B cell (primary cell): ENCODE measurements at regions not wholly inside any gene's neighbourhood (a gene's known extent, or its start where the extent isn't known, plus 50 kb on each side); places are given as distances from the start of the nearest gene placed in this dataset.

ENCODE experiments used
- ATAC-seq: fragments of 200-7000 bp; cut with Tn5 transposase; one replicate; pipeline ENCODE4 v1.10.0; 2021; ENCODE audit warnings: low read depth, mild to moderate bottlenecking, moderate number of reproducible peaks, moderate library complexity
- CTCF ChIA-PET: fragments of 350-600 bp; sonication (Branson Sonifier 250); formaldehyde crosslinking; loops from one replicate; lab custom pipeline; 2021; ENCODE audit warnings: antibody characterized with exemption, inconsistent platforms; lab: Charles Lee
- POLR2A ChIA-PET: fragments of 350-600 bp; sonication (Branson Sonifier 250); formaldehyde crosslinking; loops from one replicate; lab custom pipeline; 2021; ENCODE audit warnings: antibody characterized with exemption; lab: Charles Lee
- DNase-seq: peaks from one replicate; pipeline ENCODE4 v3.0.0; 2013
- H2AFZ ChIP-seq: 2 replicates; pipeline ENCODE4 v1.6.1; 2012; ENCODE audit warnings: mild to moderate bottlenecking, low read depth, low read length; ENCODE audit not compliant: insufficient read depth, poor library complexity, severe bottlenecking
- H3K27ac ChIP-seq, 2 donors: 1 replicate in 1 of 2; 2 replicates in 1 of 2; pipeline ENCODE4 v1.5.1; 2012 to 2013; ENCODE audit warnings: low read length in 2 of 2, mild to moderate bottlenecking in 2 of 2, moderate library complexity in 1 of 2
- H3K27me3 ChIP-seq, 4 experiments: fragments of 200-600 bp in 1 of 4; sonication (generic) in 1 of 4; replicated peaks in 1 of 4; 1 replicate in 2 of 4; 2 replicates in 2 of 4; pipeline versions ENCODE4 v1.6.1 to v1.7.0; 2013 to 2016; ENCODE audit warnings: low read length in 3 of 4, mild to moderate bottlenecking in 2 of 4, mixed read lengths in 1 of 4, moderate library complexity in 1 of 4; ENCODE audit not compliant: insufficient read depth in 4 of 4, control insufficient read depth in 3 of 4; ENCODE audit errors: control extremely low read depth in 1 of 4
- H3K36me3 ChIP-seq, 2 experiments: replicated peaks in 1 of 2; 1 replicate in 1 of 2; 2 replicates in 1 of 2; pipeline versions ENCODE4 v1.6.1 to v1.7.1; 2013; ENCODE audit warnings: low read length in 1 of 2; ENCODE audit not compliant: insufficient read depth in 2 of 2, control insufficient read depth in 1 of 2; ENCODE audit errors: control extremely low read depth in 1 of 2, extremely low read depth in 1 of 2
- H3K4me1 ChIP-seq, 2 donors: fragments of 200-600 bp in 1 of 2; sonication (generic) in 1 of 2; 1 replicate in 1 of 2; 2 replicates in 1 of 2; pipeline versions ENCODE4 v1.5.1 to v1.6.1; 2013 to 2017; ENCODE audit warnings: low read length in 2 of 2; ENCODE audit not compliant: control insufficient read depth in 2 of 2, insufficient read depth in 2 of 2
- H3K4me2 ChIP-seq: replicated peaks from 2 replicates; pipeline ENCODE3; 2012; ENCODE audit warnings: mild to moderate bottlenecking, low read depth, low read length; ENCODE audit not compliant: poor library complexity, severe bottlenecking
- H3K4me3 ChIP-seq, 5 experiments: fragments of 200-600 bp in 1 of 5; sonication (generic) in 1 of 5; 1 replicate in 3 of 5; 2 replicates in 2 of 5; pipeline versions ENCODE4 v1.5.1 to v1.7.0; 2011 to 2016; ENCODE audit warnings: low read length in 4 of 5, mild to moderate bottlenecking in 4 of 5, low read depth in 2 of 5, control low read depth in 1 of 5, moderate library complexity in 1 of 5; ENCODE audit not compliant: insufficient read depth in 1 of 5; ENCODE audit errors: control extremely low read depth in 1 of 5, extremely low read depth in 1 of 5
- H3K79me2 ChIP-seq: fragments of 200-600 bp; sonication (generic); one replicate; pipeline ENCODE4 v1.6.0; 2016; ENCODE audit warnings: low read length; ENCODE audit not compliant: control insufficient read depth, insufficient read depth
- H3K9ac ChIP-seq: fragments of 200-600 bp; sonication (generic); 2 replicates; pipeline ENCODE4 v1.6.1; 2017; ENCODE audit warnings: mild to moderate bottlenecking, low read length, moderate library complexity
- H3K9me3 ChIP-seq, 3 donors: one replicate each; pipeline versions ENCODE4 v1.6.1 to v1.7.1; 2013; ENCODE audit warnings: low read length in 2 of 3; ENCODE audit not compliant: control insufficient read depth in 2 of 3, insufficient read depth in 1 of 3; ENCODE audit errors: control extremely low read depth in 1 of 3
- H4K20me1 ChIP-seq: 2 replicates; pipeline ENCODE4 v1.6.0; 2012; ENCODE audit warnings: mild to moderate bottlenecking, low read length; ENCODE audit not compliant: insufficient read depth, control insufficient read depth, poor library complexity, severe bottlenecking
- H3K27ac Mint-ChIP-seq: one replicate; pipeline ENCODE4 v1.8.0; 2021; ENCODE audit warnings: mixed read lengths
- H3K27me3 Mint-ChIP-seq: one replicate; pipeline ENCODE4 v1.8.0; 2021; ENCODE audit warnings: mixed read lengths
- H3K4me1 Mint-ChIP-seq: one replicate; pipeline ENCODE4 v1.8.0; 2021; ENCODE audit warnings: mixed read lengths
- H3K4me3 Mint-ChIP-seq: one replicate; pipeline ENCODE4 v1.8.0; 2021; ENCODE audit warnings: mixed read lengths
- H3K9me3 Mint-ChIP-seq: one replicate; pipeline ENCODE4 v1.8.0; 2022; ENCODE audit warnings: mixed read lengths; ENCODE audit not compliant: insufficient read depth
- CTCF ChIP-seq: fragments of 200-600 bp; IDR thresholded peaks from one replicate; pipeline ENCODE4 v1.8.0; 2022; ENCODE audit warnings: antibody characterized with exemption, mild to moderate bottlenecking
- EZH2 ChIP-seq: IDR thresholded peaks from 2 replicates; pipeline ENCODE4 v1.6.1; 2012; ENCODE audit warnings: borderline replicate concordance, low read depth, mild to moderate bottlenecking, moderate library complexity, low read length; ENCODE audit not compliant: insufficient read depth, poor library complexity, severe bottlenecking
- WGBS: methylation state at CpG from one replicate; pipeline ENCODE4 v1.1.5; 2013; ENCODE audit warnings: missing lambda C conversion rate; ENCODE audit not compliant: insufficient coverage; 5-methylcytosine and 5-hydroxymethylcytosine counted together
- intact Hi-C: fragments of 100-400 bp; cut with micrococcal nuclease; formaldehyde crosslinking; loops from one replicate; pipeline ENCODE4 v1.10.0; 2022

DNA sequence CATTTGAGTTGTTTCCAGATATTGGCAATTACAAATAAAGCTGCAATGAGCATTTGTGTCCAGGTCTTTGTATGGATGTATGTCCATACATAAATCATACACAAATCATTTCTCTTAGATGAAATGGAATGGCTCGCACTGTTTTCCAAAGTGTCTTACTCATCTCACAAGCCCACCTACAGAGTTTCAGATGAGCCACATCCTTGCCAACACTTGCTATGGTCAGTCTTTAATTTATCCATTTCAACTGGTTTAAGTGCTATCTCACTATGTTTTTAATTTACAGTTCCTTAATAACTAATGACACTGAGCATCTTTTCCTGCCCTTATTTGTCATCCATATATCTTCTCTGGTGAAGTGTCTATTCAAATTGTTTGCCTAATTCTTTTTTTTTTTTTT lies 132.9 kb upstream of the DIO3 start:
- no peaks in the 10 kb centered on the region for H4K20me1 ChIP-seq
- no peak for ATAC-seq
- Mint-ChIP-seq H3K27me3 (peaks cover 6% of the 10 kb centered on the region), H3K9me3 (peaks cover 12% of the 10 kb centered on the region), H3K4me1 (no peaks in the 10 kb centered on the region), H3K4me3 (no peak overlapping the region), H3K27ac (no peak overlapping the region)
- ChIA-PET CTCF (no interaction called here), POLR2A (no interaction called here)
- H3K4me1 ChIP-seq, result no peaks in the 10 kb centered on the region
- H3K27me3 ChIP-seq, result peaks cover 0 to 3% (median 1%) of the 10 kb centered on the region in 4 experiments
- no peak overlapping the region for H3K27ac ChIP-seq
- WGBS, result no CpG with 5 or more reads among the region's 1 CpG
- H3K9me3 ChIP-seq, result peaks cover 0 to 3% (median 0%) of the 10 kb centered on the region in 3 donors
- TF ChIP-seq CTCF (no peak), EZH2 (no peak)
- H3K36me3 ChIP-seq, result no peaks in the 10 kb centered on the region
- H3K9ac ChIP-seq, result no peak overlapping the region
- intact Hi-C loops, result no loop called here
- no peak overlapping the region for H2AFZ ChIP-seq
- H3K4me3 ChIP-seq, result no peak overlapping the region
- H3K79me2 ChIP-seq, result no peaks in the 10 kb centered on the region
- no peak overlapping the region for H3K4me2 ChIP-seq
- DNase-seq, result no peak

GRCh38 chr14:101435546-101435945 lies 125.7 kb upstream of the DIO3 start:
- no peaks in the 10 kb centered on the region for H3K36me3 ChIP-seq
- H3K27me3 ChIP-seq, result peaks cover 0 to 10% (median 1%) of the 10 kb centered on the region in 4 experiments
- Mint-ChIP-seq H3K27ac (no peak overlapping the region), H3K27me3 (peaks cover 10% of the 10 kb centered on the region), H3K9me3 (no peaks in the 10 kb centered on the region), H3K4me3 (no peak overlapping the region), H3K4me1 (no peaks in the 10 kb centered on the region)
- DNase-seq (no peak), ATAC-seq (no peak)
- no peak for TF ChIP-seq EZH2
- no peak for TF ChIP-seq CTCF
- H3K4me1 ChIP-seq, result no peaks in the 10 kb centered on the region
- CTCF ChIA-PET, result no interaction called here
- intact Hi-C loops, result no loop called here
- no peaks in the 10 kb centered on the region for H3K79me2 ChIP-seq
- POLR2A ChIA-PET, result no interaction called here
- no peak overlapping the region for H3K4me2 ChIP-seq
- H4K20me1 ChIP-seq, result no peaks in the 10 kb centered on the region
- H3K9me3 ChIP-seq, result peaks cover 0 to 8% (median 0%) of the 10 kb centered on the region in 3 donors
- H2AFZ ChIP-seq, result no peak overlapping the region
- 95% methylated on average over 8 of the region's 8 CpGs for WGBS
- H3K27ac ChIP-seq, result no peak overlapping the region
- H3K4me3 ChIP-seq, result no peak overlapping the region
- H3K9ac ChIP-seq, result no peak overlapping the region
